HEK293 (cell line): ENCODE measurements at regions not wholly inside any gene's neighbourhood (a gene's known extent, or its start where the extent isn't known, plus 50 kb on each side); places are given as distances from the start of the nearest gene placed in this dataset.

Experiments
- CTCF ChIA-PET: fragments of 350-600 bp; formaldehyde crosslinking; extraction: SDS; loops from one replicate; lab custom pipeline; 2021; ENCODE audit warnings: antibody characterized with exemption; lab: Yijun Ruan, JAX
- POLR2A ChIA-PET: fragments of 300-600 bp; formaldehyde crosslinking; extraction: SDS; loops from one replicate; lab custom pipeline; 2020; ENCODE audit warnings: antibody characterized with exemption, inconsistent platforms; lab: Yijun Ruan, JAX
- H3K27ac ChIP-seq: fragments of 200-500 bp; sonication (Bioruptor generic); 2 replicates; pipeline ENCODE4 v1.5.1; 2014; ENCODE audit warnings: low read depth, low read length, control low read depth, inconsistent platforms; ENCODE audit errors: extremely low read depth
- H3K36me3 ChIP-seq, 2 experiments: fragments of 200-500 bp in 1 of 2; sonication (Bioruptor generic) in 1 of 2; 1 replicate in 1 of 2; 2 replicates in 1 of 2; pipeline ENCODE4 v1.5.1; 2014 to 2017; ENCODE audit warnings: inconsistent platforms in 2 of 2, low read length in 2 of 2; ENCODE audit not compliant: control insufficient read depth in 2 of 2, insufficient read depth in 1 of 2
- H3K4me1 ChIP-seq: fragments of 200-500 bp; sonication (Bioruptor generic); 2 replicates; pipeline ENCODE4 v1.5.1; 2014; ENCODE audit warnings: mild to moderate bottlenecking, low read length, inconsistent platforms; ENCODE audit not compliant: control insufficient read depth, insufficient read depth
- H3K4me3 ChIP-seq: 2 replicates; pipeline ENCODE4 v1.5.1; 2011; ENCODE audit warnings: low read depth, mild to moderate bottlenecking, control low read depth, low read length, moderate library complexity
- H3K9me3 ChIP-seq: fragments of 200-500 bp; sonication (Bioruptor generic); 2 replicates; pipeline ENCODE4 v1.5.1; 2014; ENCODE audit warnings: low read depth, low read length, inconsistent platforms; ENCODE audit not compliant: control insufficient read depth, insufficient read depth
- EGR2 ChIP-seq: fragments of 450-650 bp; formaldehyde crosslinking; IDR thresholded peaks from 2 replicates; pipeline ENCODE4 v1.5.1; 2016; ENCODE audit warnings: low read depth, missing biosample characterization, missing genetic modification characterization
- HOXA7 ChIP-seq: sonication (generic); formaldehyde crosslinking; IDR thresholded peaks from 2 replicates; pipeline ENCODE4 v1.8.1; 2022; ENCODE audit warnings: missing genetic modification reagents, borderline replicate concordance
- KLF7 ChIP-seq: fragments of 450-650 bp; formaldehyde crosslinking; IDR thresholded peaks from 2 replicates; pipeline ENCODE4 v1.5.1; 2016; ENCODE audit warnings: missing biosample characterization, missing genetic modification characterization, borderline replicate concordance
- PRDM1 ChIP-seq: fragments of 450-650 bp; formaldehyde crosslinking; IDR thresholded peaks from 2 replicates; pipeline ENCODE4; 2016; ENCODE audit warnings: missing biosample characterization, missing genetic modification characterization
- SP2 ChIP-seq: fragments of 450-650 bp; formaldehyde crosslinking; IDR thresholded peaks from 2 replicates; pipeline ENCODE4 v1.5.1; 2016; ENCODE audit warnings: missing biosample characterization, missing genetic modification characterization
- SP7 ChIP-seq: fragments of 450-650 bp; formaldehyde crosslinking; IDR thresholded peaks from 2 replicates; pipeline ENCODE4 v1.5.1; 2016; ENCODE audit warnings: missing biosample characterization, missing genetic modification characterization
- ZBTB1 ChIP-seq: fragments of 450-650 bp; formaldehyde crosslinking; IDR thresholded peaks from 2 replicates; pipeline ENCODE4 v1.5.1; 2016; ENCODE audit warnings: missing biosample characterization, missing genetic modification characterization
- ZFHX2 ChIP-seq: fragments of 450-650 bp; formaldehyde crosslinking; conservative IDR thresholded peaks from 2 replicates; pipeline ENCODE4 v1.5.1; 2016; ENCODE audit warnings: missing biosample characterization, missing genetic modification characterization
- ZNF132 ChIP-seq: fragments of 450-650 bp; formaldehyde crosslinking; IDR thresholded peaks from 2 replicates; pipeline ENCODE4 v1.5.1; 2017; ENCODE audit warnings: missing biosample characterization, missing genetic modification characterization, borderline replicate concordance
- ZNF157 ChIP-seq: fragments of 450-650 bp; formaldehyde crosslinking; IDR thresholded peaks from 2 replicates; pipeline ENCODE4 v1.5.1; 2016; ENCODE audit warnings: missing biosample characterization, missing genetic modification characterization
- ZNF24 ChIP-seq: fragments of 450-650 bp; formaldehyde crosslinking; IDR thresholded peaks from 2 replicates; pipeline ENCODE4 v1.5.1; 2016; ENCODE audit warnings: missing biosample characterization, missing genetic modification characterization
- ZNF324 ChIP-seq: fragments of 450-650 bp; formaldehyde crosslinking; IDR thresholded peaks from 2 replicates; pipeline ENCODE4 v1.5.1; 2016; ENCODE audit warnings: missing biosample characterization, missing genetic modification characterization
- ZNF335 ChIP-seq: fragments of 450-650 bp; formaldehyde crosslinking; conservative IDR thresholded peaks from 2 replicates; pipeline ENCODE4 v1.5.1; 2016; ENCODE audit warnings: missing biosample characterization, missing genetic modification characterization
- ZNF366 ChIP-seq: fragments of 450-650 bp; formaldehyde crosslinking; conservative IDR thresholded peaks from 2 replicates; pipeline ENCODE4 v1.5.1; 2016; ENCODE audit warnings: missing biosample characterization, missing genetic modification characterization
- ZNF398 ChIP-seq: fragments of 450-650 bp; formaldehyde crosslinking; IDR thresholded peaks from 2 replicates; pipeline ENCODE4 v1.5.1; 2017; ENCODE audit warnings: missing biosample characterization, missing genetic modification characterization
- ZNF621 ChIP-seq: fragments of 450-650 bp; formaldehyde crosslinking; IDR thresholded peaks from 2 replicates; pipeline ENCODE4 v1.5.1; 2017; ENCODE audit warnings: missing biosample characterization, missing genetic modification characterization
- ZNF654 ChIP-seq: fragments of 450-650 bp; formaldehyde crosslinking; IDR thresholded peaks from 2 replicates; pipeline ENCODE4 v1.5.1; 2016; ENCODE audit warnings: low read depth, missing biosample characterization, missing genetic modification characterization
- TF ChIP-seq, protein P1 (sequence below): fragments of 450-650 bp; formaldehyde crosslinking; IDR thresholded peaks from 2 replicates; pipeline ENCODE4 v1.5.1; 2016; ENCODE audit warnings: missing biosample characterization, missing genetic modification characterization
- TF ChIP-seq, protein P2 (sequence below): fragments of 450-650 bp; formaldehyde crosslinking; IDR thresholded peaks from 2 replicates; pipeline ENCODE4 v1.5.1; 2016; ENCODE audit warnings: missing biosample characterization, missing genetic modification characterization
- TF ChIP-seq, protein P3 (sequence below): fragments of 450-650 bp; formaldehyde crosslinking; IDR thresholded peaks from 2 replicates; pipeline ENCODE4 v1.5.1; 2016; ENCODE audit warnings: missing biosample characterization, missing genetic modification characterization

DNA sequence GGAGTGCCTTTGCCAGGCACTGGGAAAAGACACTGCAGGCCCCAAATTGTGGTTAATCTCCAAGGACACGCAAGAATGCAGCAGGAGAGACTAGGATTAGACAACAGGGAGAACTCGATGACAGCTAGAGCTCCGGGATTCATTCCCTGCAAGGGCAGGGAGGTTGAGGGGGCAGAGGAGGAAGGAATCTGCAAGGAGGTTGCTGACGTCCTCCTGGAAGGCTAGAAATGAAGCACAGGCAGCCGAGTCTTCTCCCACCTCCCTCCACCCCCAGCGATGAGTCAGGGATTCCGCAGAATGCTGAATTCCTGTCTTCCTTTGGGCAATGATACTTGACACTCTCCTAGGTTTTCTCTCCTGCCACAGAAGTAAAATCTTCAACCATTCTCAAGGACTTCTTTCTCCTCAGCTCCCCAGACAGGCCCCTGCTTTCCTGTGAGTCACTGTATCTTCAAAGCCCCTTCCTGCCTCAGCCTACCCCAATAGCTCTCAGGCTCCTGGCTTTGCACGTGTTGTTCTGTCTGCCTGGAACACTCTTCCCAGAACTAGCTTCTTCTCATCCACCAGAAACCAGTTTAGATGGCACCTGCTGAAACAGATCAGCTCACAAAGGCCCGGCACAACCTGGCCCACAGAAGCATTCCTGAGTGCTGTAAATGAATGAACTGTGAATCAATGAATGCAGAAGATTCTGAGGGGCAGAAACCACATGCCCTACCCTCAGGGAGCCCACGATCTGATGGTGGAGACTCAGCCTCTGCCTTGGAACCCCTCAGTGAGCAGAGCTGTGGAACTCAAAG lies 85.6 kb downstream of the MRPL14 start:
- Histone ChIP-seq H3K36me3 (no peaks in the 10 kb centered on the region), H3K4me3 (no peak overlapping the region), H3K9me3 (no peaks in the 10 kb centered on the region), H3K4me1 (peaks cover 7% of the 10 kb centered on the region; the same call in 1 of the 2 replicates), H3K27ac (no peak overlapping the region; the same call in 1 of the 2 replicates)
- TF ChIP-seq EGR2 (tag by site-specific recombination) (peak; percentile 87), ZNF398 (peak; percentile 81), SP7 (peak; percentile 35; the same call in 1 of the 2 replicates), ZNF621 (tag by site-specific recombination) (no peak), ZNF335 (tag by site-specific recombination) (peak; percentile 29; the same call in 1 of the 2 replicates), ZNF654 (no peak), ZNF324 (0 out of 2 replicates have a peak, but pooled peaks have one; percentile 11), ZBTB1 (tag by site-specific recombination) (no peak), ZNF366 (0 out of 2 replicates have a peak, but pooled peaks have one; percentile 21), PRDM1 (tag by site-specific recombination) (peak; percentile 94), ZFHX2 (tag by site-specific recombination) (peak; percentile 88), ZNF157 (tag by site-specific recombination) (0 out of 2 replicates have a peak, but pooled peaks have one; percentile 6)
- TF ChIP-seq, protein P1, sequence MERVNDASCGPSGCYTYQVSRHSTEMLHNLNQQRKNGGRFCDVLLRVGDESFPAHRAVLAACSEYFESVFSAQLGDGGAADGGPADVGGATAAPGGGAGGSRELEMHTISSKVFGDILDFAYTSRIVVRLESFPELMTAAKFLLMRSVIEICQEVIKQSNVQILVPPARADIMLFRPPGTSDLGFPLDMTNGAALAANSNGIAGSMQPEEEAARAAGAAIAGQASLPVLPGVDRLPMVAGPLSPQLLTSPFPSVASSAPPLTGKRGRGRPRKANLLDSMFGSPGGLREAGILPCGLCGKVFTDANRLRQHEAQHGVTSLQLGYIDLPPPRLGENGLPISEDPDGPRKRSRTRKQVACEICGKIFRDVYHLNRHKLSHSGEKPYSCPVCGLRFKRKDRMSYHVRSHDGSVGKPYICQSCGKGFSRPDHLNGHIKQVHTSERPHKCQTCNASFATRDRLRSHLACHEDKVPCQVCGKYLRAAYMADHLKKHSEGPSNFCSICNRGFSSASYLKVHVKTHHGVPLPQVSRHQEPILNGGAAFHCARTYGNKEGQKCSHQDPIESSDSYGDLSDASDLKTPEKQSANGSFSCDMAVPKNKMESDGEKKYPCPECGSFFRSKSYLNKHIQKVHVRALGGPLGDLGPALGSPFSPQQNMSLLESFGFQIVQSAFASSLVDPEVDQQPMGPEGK (tag by site-specific recombination), result peak; percentile 41; the same call in 1 of the 2 replicates
- TF ChIP-seq, protein P2, sequence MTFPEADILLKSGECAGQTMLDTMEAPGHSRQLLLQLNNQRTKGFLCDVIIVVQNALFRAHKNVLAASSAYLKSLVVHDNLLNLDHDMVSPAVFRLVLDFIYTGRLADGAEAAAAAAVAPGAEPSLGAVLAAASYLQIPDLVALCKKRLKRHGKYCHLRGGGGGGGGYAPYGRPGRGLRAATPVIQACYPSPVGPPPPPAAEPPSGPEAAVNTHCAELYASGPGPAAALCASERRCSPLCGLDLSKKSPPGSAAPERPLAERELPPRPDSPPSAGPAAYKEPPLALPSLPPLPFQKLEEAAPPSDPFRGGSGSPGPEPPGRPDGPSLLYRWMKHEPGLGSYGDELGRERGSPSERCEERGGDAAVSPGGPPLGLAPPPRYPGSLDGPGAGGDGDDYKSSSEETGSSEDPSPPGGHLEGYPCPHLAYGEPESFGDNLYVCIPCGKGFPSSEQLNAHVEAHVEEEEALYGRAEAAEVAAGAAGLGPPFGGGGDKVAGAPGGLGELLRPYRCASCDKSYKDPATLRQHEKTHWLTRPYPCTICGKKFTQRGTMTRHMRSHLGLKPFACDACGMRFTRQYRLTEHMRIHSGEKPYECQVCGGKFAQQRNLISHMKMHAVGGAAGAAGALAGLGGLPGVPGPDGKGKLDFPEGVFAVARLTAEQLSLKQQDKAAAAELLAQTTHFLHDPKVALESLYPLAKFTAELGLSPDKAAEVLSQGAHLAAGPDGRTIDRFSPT (tag by site-specific recombination), result peak; percentile 45; the same call in 1 of the 2 replicates
- TF ChIP-seq, protein P3, sequence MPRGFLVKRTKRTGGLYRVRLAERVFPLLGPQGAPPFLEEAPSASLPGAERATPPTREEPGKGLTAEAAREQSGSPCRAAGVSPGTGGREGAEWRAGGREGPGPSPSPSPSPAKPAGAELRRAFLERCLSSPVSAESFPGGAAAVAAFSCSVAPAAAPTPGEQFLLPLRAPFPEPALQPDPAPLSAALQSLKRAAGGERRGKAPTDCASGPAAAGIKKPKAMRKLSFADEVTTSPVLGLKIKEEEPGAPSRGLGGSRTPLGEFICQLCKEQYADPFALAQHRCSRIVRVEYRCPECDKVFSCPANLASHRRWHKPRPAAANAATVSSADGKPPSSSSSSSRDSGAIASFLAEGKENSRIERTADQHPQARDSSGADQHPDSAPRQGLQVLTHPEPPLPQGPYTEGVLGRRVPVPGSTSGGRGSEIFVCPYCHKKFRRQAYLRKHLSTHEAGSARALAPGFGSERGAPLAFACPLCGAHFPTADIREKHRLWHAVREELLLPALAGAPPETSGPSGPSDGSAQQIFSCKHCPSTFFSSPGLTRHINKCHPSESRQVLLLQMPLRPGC (tag by site-specific recombination), result 0 out of 2 replicates have a peak, but pooled peaks have one; percentile 25
- POLR2A ChIA-PET, result interaction anchor here (0.5 to 1.9 kb wide), 4 partner anchors 31 to 272 kb away, joined by 3 to 10 read pairs (median 5); partner anchors contain the start of gene VEGFA
- CTCF ChIA-PET, result interaction anchor here (0.5 to 3.0 kb wide), 12 partner anchors 8 to 374 kb away, joined by 3 to 16 read pairs (median 4); no protein-coding TSS in a partner anchor

GRCh38 chr6:44040786-44041185 lies 86.5 kb downstream of the MRPL14 start:
- Histone ChIP-seq H3K9me3 (no peaks in the 10 kb centered on the region), H3K4me3 (no peak overlapping the region), H3K27ac (no peak overlapping the region), H3K4me1 (peaks cover 7% of the 10 kb centered on the region; the same call in 1 of the 2 replicates), H3K36me3 (no peaks in the 10 kb centered on the region)
- ChIA-PET CTCF (interaction anchor here (1.0 to 1.9 kb wide), 4 partner anchors 9 to 373 kb away, joined by 3 to 8 read pairs (median 4); no protein-coding TSS in a partner anchor), POLR2A (interaction anchor here (0.5 to 1.9 kb wide), 2 partner anchors 37 to 271 kb away, joined by 6 to 10 read pairs; partner anchors contain the start of gene VEGFA)
- TF ChIP-seq SP2 (tag by site-specific recombination) (no peak), ZFHX2 (tag by site-specific recombination) (no peak), ZNF132 (tag by site-specific recombination) (no peak), HOXA7 (CRISPR knock-in tag) (no peak), KLF7 (no peak), ZNF24 (no peak)
